Kidney (tissue), 13 donors: ENCODE measurements at regions not wholly inside any gene's neighbourhood (a gene's known extent, or its start where the extent isn't known, plus 50 kb on each side); places are given as distances from the start of the nearest gene placed in this dataset.

Experiments
- DNase-seq, 5 donors: peaks; one replicate each; pipeline ENCODE4 v3.0.0-alpha.2; 2013 to 2020
- FAIRE-seq: peaks from 2 replicates; lab custom pipeline; 2012; peaks lifted over from hg19 to GRCh38; lab: Jason Lieb, UNC
- H3K27ac ChIP-seq, 2 donors: one replicate each; pipeline ENCODE4 v1.7.0; 2013; ENCODE audit warnings: low read depth in 2 of 2, low read length in 2 of 2, inconsistent platforms in 1 of 2
- H3K27me3 ChIP-seq: one replicate; pipeline ENCODE4 v1.7.1; 2013; ENCODE audit warnings: low read length, inconsistent platforms; ENCODE audit not compliant: control insufficient read depth, insufficient read depth
- H3K36me3 ChIP-seq, 3 donors: one replicate each; pipeline versions ENCODE4 v1.7.0 to v1.7.1; 2013; ENCODE audit warnings: low read length in 3 of 3, control low read depth in 1 of 3, inconsistent platforms in 1 of 3; ENCODE audit not compliant: insufficient read depth in 3 of 3, control insufficient read depth in 2 of 3
- H3K4me1 ChIP-seq, 3 donors: one replicate each; pipeline versions ENCODE4 v1.7.0 to v1.7.1; 2013; ENCODE audit warnings: low read length in 3 of 3, inconsistent platforms in 1 of 3, low read depth in 1 of 3; ENCODE audit not compliant: control insufficient read depth in 2 of 3, insufficient read depth in 2 of 3
- H3K4me3 ChIP-seq, 3 donors: one replicate each; pipeline versions ENCODE4 v1.7.0 to v1.8.1; 2013; ENCODE audit warnings: low read length in 3 of 3, control low read depth in 1 of 3, inconsistent platforms in 1 of 3
- H3K9ac ChIP-seq, 3 donors: one replicate each; pipeline versions ENCODE4 v1.7.0 to v1.7.1; 2013; ENCODE audit warnings: low read length in 3 of 3, control low read depth in 1 of 3, inconsistent platforms in 1 of 3
- H3K9me3 ChIP-seq, 3 donors: one replicate each; pipeline versions ENCODE4 v1.7.0 to v1.7.1; 2013; ENCODE audit warnings: low read length in 3 of 3, control low read depth in 1 of 3, inconsistent platforms in 1 of 3; ENCODE audit not compliant: control insufficient read depth in 2 of 3, insufficient read depth in 1 of 3
- intact Hi-C: fragments of 100-400 bp; cut with DNase I; formaldehyde crosslinking; loops from one replicate; pipeline ENCODE4 v1.11.1; 2022
- TF ChIP-seq, protein P1 (sequence below): IDR thresholded peaks from 3 replicates; pipeline ENCODE4 v1.5.1; 2012; ENCODE audit warnings: mild to moderate bottlenecking, moderate library complexity, borderline replicate concordance; ENCODE audit not compliant: insufficient read depth; ENCODE audit errors: extremely low read depth
- donor health status: control.
- donor health status: control.
- donor health status: control.
- donor health status: control.
- donor health status: control.
- donor health status: DM: yes; HTN: yes; CAD: no.
- donor health status: Normal renal cell carcinoma (clear cell type).

DNA sequence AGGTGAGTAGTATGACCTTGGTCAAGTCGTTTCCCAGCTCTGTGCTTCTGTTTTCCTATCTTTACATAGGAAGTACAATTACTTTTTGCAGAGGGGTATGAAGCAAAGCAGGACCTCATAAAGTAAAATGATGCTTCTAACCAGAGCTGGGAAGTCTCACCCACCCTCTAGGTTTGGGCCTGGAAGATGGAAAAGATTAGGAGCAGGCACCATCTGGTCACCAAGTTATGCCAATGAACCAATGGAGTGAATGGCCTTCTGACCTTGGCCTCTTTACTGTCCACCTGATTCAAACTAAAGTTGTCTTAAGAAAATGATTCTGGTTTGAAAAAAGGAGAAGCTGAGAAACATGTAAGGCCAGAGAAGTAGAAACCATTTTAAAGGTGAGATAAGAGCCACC, 68.9 kb upstream of the CTNNBL1 start:
- Histone ChIP-seq H3K9me3 (no peaks in the 10 kb centered on the region), H3K9ac (no peak overlapping the region), H3K4me3 (no peak overlapping the region), H3K27ac (no peak overlapping the region), H3K27me3 (no peaks in the 10 kb centered on the region), H3K36me3 (no peaks in the 10 kb centered on the region), H3K4me1 (no peaks in the 10 kb centered on the region)
- TF ChIP-seq, protein P1, sequence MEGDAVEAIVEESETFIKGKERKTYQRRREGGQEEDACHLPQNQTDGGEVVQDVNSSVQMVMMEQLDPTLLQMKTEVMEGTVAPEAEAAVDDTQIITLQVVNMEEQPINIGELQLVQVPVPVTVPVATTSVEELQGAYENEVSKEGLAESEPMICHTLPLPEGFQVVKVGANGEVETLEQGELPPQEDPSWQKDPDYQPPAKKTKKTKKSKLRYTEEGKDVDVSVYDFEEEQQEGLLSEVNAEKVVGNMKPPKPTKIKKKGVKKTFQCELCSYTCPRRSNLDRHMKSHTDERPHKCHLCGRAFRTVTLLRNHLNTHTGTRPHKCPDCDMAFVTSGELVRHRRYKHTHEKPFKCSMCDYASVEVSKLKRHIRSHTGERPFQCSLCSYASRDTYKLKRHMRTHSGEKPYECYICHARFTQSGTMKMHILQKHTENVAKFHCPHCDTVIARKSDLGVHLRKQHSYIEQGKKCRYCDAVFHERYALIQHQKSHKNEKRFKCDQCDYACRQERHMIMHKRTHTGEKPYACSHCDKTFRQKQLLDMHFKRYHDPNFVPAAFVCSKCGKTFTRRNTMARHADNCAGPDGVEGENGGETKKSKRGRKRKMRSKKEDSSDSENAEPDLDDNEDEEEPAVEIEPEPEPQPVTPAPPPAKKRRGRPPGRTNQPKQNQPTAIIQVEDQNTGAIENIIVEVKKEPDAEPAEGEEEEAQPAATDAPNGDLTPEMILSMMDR: no peak
- FAIRE-seq (no peak), DNase-seq (no peak)
- intact Hi-C loops: no loop called here

DNA sequence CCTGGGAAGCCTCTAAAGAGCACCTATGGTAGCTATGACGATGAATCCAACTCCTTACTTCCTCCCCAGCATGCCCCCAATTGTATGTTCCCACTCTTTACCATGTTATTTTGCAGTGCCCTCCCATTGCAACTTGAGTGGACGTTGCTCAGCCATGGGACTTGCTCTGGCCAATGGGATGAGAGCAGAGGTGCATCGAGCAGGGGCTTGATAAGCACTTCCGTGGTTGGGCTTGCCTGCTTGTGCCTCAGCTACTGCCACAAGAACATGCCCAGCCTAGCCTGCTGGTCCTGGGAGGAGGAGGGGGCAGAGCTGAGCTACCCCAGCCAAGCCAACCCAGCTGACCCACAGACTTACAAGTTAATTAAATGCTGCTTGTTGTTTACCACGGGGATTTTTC, 71.1 kb upstream of the CTNNBL1 start:
- no peak overlapping the region for H3K27ac ChIP-seq
- no peaks in the 10 kb centered on the region for H3K36me3 ChIP-seq
- H3K4me1 ChIP-seq: no peaks in the 10 kb centered on the region
- no peak overlapping the region for H3K4me3 ChIP-seq
- intact Hi-C loops: no loop called here
- H3K9ac ChIP-seq: no peak overlapping the region
- FAIRE-seq: no peak
- TF ChIP-seq, protein P1: no peak
- no peak for DNase-seq
- H3K9me3 ChIP-seq: no peaks in the 10 kb centered on the region
- no peaks in the 10 kb centered on the region for H3K27me3 ChIP-seq

DNA sequence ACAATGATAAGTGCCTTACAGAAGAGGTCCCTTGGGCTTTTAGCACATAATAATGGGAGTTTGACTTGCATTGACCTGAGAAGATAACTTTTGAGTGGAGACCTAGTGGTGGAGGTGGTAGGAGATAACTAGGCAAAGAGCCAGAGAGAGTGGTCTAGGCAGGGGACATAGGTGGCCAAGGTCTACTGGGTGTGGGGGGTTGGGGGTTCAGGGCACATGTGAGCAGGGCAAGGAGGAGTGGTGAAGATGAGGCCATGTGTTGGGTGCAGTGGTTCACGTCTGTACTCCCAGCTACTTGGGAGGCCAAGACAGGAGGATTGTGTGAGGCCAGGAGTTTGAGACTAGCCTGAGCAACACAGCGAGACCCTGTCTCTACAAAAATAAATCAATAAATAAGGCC, 74.3 kb upstream of the CTNNBL1 start:
- DNase-seq (no peak), FAIRE-seq (no peak)
- no peaks in the 10 kb centered on the region for H3K36me3 ChIP-seq
- H3K27me3 ChIP-seq: no peaks in the 10 kb centered on the region
- H3K4me3 ChIP-seq: no peak overlapping the region
- no peak overlapping the region for H3K27ac ChIP-seq
- intact Hi-C loops: no loop called here
- no peaks in the 10 kb centered on the region for H3K9me3 ChIP-seq
- TF ChIP-seq, protein P1: no peak
- no peak overlapping the region for H3K9ac ChIP-seq
- no peaks in the 10 kb centered on the region for H3K4me1 ChIP-seq

DNA sequence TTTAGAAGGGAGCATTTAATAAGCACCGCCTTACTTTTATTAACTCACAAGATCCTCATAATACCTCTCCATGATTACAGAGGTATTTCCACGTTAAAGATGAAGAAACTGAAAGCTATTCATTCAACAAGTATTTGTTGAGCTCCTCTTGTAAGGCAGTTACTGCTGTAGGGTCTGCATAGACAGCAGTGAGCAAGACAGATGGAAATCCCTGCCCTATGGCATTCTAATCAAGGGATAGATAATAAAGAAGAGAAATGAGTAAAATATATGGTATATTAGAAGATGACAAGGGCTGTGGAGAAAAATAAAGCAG, 77.8 kb upstream of the CTNNBL1 start:
- Histone ChIP-seq H3K9me3 (no peaks in the 10 kb centered on the region), H3K36me3 (no peaks in the 10 kb centered on the region), H3K27ac (no peak overlapping the region), H3K27me3 (no peaks in the 10 kb centered on the region), H3K4me3 (no peak overlapping the region), H3K9ac (no peak overlapping the region), H3K4me1 (no peaks in the 10 kb centered on the region)
- TF ChIP-seq, protein P1: no peak
- DNase-seq: no peak
- FAIRE-seq: no peak
- intact Hi-C loops: no loop called here
